Uterus (tissue), 2 donors: ENCODE measurements at regions not wholly inside any gene's neighbourhood (a gene's known extent, or its start where the extent isn't known, plus 50 kb on each side); places are given as distances from the start of the nearest gene placed in this dataset.

Source experiments
- POLR2A ChIP-seq, 2 donors: fragments of 450-650 bp; IDR thresholded peaks; one replicate each; pipeline ENCODE4 v1.6.1; 2016; ENCODE audit warnings: antibody characterized with exemption in 2 of 2, mild to moderate bottlenecking in 1 of 2, moderate library complexity in 1 of 2
- TF ChIP-seq, protein P1 (sequence below), 4 experiments: fragments of 200-600 bp in 2 of 4; fragments of 450-650 bp in 2 of 4; sonication (generic) in 2 of 4; IDR thresholded peaks; one replicate each; pipeline ENCODE4 v1.5.1; 2016 to 2019; ENCODE audit warnings: antibody characterized with exemption in 4 of 4, mild to moderate bottlenecking in 2 of 4, moderate library complexity in 1 of 4

DNA sequence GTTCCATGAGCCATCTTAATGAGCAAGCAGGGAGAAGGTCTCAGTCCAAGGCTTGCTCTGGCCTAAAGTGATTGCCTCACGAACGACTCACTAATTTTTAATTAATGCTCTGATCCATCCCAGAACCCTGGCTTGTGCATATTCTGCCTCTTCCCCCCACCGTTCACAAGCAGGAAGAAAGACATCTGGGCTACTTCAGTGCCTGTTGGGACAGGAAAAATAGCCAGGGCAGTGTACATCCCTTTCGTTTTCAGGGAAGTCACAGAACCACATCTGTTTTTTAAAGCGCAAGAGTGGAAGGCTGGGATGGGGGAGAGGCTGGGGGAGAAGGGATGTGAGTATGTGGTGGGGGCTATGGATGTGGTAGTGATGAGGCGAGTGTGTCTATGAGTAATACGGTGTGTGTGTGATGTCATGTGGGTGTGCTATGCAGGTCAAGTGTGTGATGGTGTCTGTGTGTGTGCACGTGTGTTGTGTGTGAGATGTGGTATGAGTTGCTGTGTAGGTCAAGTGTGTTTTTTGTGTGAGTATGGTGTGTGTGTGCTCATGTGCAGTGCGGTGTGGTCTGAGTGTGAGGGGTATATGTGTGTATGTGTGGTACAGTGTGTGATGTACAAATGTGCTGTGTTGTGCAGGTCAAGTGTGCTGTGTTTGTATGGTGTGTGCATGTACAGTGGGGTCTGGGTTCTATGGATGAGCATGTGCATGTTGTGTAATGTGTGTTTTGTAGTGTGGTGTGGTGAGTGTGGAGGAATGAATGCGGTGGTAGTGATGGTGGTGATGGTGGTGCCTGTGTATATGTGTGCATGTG, 64.9 kb upstream of the SYT6 start:
- TF ChIP-seq, protein P1, sequence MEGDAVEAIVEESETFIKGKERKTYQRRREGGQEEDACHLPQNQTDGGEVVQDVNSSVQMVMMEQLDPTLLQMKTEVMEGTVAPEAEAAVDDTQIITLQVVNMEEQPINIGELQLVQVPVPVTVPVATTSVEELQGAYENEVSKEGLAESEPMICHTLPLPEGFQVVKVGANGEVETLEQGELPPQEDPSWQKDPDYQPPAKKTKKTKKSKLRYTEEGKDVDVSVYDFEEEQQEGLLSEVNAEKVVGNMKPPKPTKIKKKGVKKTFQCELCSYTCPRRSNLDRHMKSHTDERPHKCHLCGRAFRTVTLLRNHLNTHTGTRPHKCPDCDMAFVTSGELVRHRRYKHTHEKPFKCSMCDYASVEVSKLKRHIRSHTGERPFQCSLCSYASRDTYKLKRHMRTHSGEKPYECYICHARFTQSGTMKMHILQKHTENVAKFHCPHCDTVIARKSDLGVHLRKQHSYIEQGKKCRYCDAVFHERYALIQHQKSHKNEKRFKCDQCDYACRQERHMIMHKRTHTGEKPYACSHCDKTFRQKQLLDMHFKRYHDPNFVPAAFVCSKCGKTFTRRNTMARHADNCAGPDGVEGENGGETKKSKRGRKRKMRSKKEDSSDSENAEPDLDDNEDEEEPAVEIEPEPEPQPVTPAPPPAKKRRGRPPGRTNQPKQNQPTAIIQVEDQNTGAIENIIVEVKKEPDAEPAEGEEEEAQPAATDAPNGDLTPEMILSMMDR (IDR thresholded peaks at IDR 0.05) = no peak
- TF ChIP-seq POLR2A (IDR thresholded peaks at IDR 0.05) = no peak
